Activated naive CD4-positive, alpha-beta T cell treated with anti-CD3 and anti-CD28 coated beads, Interleukin-2, amount 50 U/mL, for 72 hours (primary cell): ENCODE measurements at regions not wholly inside any gene's neighbourhood (a gene's known extent, or its start where the extent isn't known, plus 50 kb on each side); places are given as distances from the start of the nearest gene placed in this dataset.
"Not testable (repeated sequence)": the region's sequence is repeated elsewhere in the genome, so short reads cannot be mapped to it uniquely, and the experiment has no call there.

Experiments
- ATAC-seq, 2 donors: fragments of 150-1000 bp; cut with Tn5 transposase; 2 replicates each; pipeline ENCODE4 v1.10.0; 2021; ENCODE audit warnings: mild to moderate bottlenecking in 2 of 2, moderate library complexity in 2 of 2
- DNase-seq, 2 donors: peaks; one replicate each; pipeline ENCODE4 v3.0.0; 2021 to 2022; ENCODE audit warnings: low spot score in 2 of 2
- H3K27ac Mint-ChIP-seq, 2 donors: one replicate each; pipeline ENCODE4 v1.8.0; 2022; ENCODE audit warnings: mild to moderate bottlenecking in 2 of 2, mixed read lengths in 2 of 2
- H3K36me3 Mint-ChIP-seq, 2 donors: one replicate each; pipeline ENCODE4 v1.8.0; 2022; ENCODE audit warnings: mixed read lengths in 2 of 2
- H3K9me3 Mint-ChIP-seq, 2 donors: one replicate each; pipeline ENCODE4 v1.8.0; 2022; ENCODE audit warnings: mixed read lengths in 2 of 2

- ATAC-seq (no peak), DNase-seq (no peak)
- Mint-ChIP-seq H3K36me3 (no peaks in the 10 kb centered on the region), H3K27ac (no peak overlapping the region), H3K9me3 (no peaks in the 10 kb centered on the region)
These were observed 51.9 kb upstream of the NMUR2 start for GRCh38 chr5:152456815-152457443.

GRCh38 chr5:152462021-152462721, 57.1 kb upstream of the NMUR2 start:
- Mint-ChIP-seq H3K27ac (no peak overlapping the region), H3K9me3 (no peaks in the 10 kb centered on the region), H3K36me3 (no peaks in the 10 kb centered on the region)
- ATAC-seq (no peak), DNase-seq (no peak)

- no peak for ATAC-seq
These were observed 59.0 kb upstream of the NMUR2 start for GRCh38 chr5:152464048-152464447.

GRCh38 chr5:152465140-152465539, 60.1 kb upstream of the NMUR2 start:
- Mint-ChIP-seq H3K9me3 (no peaks in the 10 kb centered on the region), H3K36me3 (no peaks in the 10 kb centered on the region), H3K27ac (no peak overlapping the region)
- DNase-seq (no peak), ATAC-seq (no peak)

More at GRCh38 chr5:152464048-152464447, 59.0 kb upstream of the NMUR2 start:
- no peak for DNase-seq
- H3K27ac Mint-ChIP-seq: no peak overlapping the region
- H3K9me3 Mint-ChIP-seq: no peaks in the 10 kb centered on the region
- no peaks in the 10 kb centered on the region for H3K36me3 Mint-ChIP-seq

- H3K36me3 Mint-ChIP-seq: no peaks in the 10 kb centered on the region
These were observed 61.1 kb upstream of the NMUR2 start for GRCh38 chr5:152466085-152466745.

GRCh38 chr5:152470167-152470566, 65.1 kb upstream of the NMUR2 start:
- Mint-ChIP-seq H3K9me3 (no peaks in the 10 kb centered on the region), H3K36me3 (no peaks in the 10 kb centered on the region), H3K27ac (no peak overlapping the region)
- no peak for DNase-seq
- no peak for ATAC-seq

More at GRCh38 chr5:152466085-152466745, 61.1 kb upstream of the NMUR2 start:
- DNase-seq: no peak
- Mint-ChIP-seq H3K27ac (no peak overlapping the region), H3K9me3 (no peaks in the 10 kb centered on the region)
- ATAC-seq: no peak

GRCh38 chr5:152472083-152472482, 67.0 kb upstream of the NMUR2 start:
- Mint-ChIP-seq H3K36me3 (no peaks in the 10 kb centered on the region), H3K27ac (no peak overlapping the region), H3K9me3 (no peaks in the 10 kb centered on the region)
- ATAC-seq (no peak), DNase-seq (no peak)

- no peaks in the 10 kb centered on the region for H3K9me3 Mint-ChIP-seq
- no peak for ATAC-seq
- no peak for DNase-seq
- H3K36me3 Mint-ChIP-seq: no peaks in the 10 kb centered on the region
- H3K27ac Mint-ChIP-seq: no peak overlapping the region
These were observed 69.9 kb upstream of the NMUR2 start for GRCh38 chr5:152474961-152475360.

- ATAC-seq (no peak), DNase-seq (no peak)
- Mint-ChIP-seq H3K27ac (no peak overlapping the region), H3K9me3 (peaks cover 0 to 4% of the 10 kb centered on the region in 2 donors), H3K36me3 (no peaks in the 10 kb centered on the region)
These were observed 72.5 kb upstream of the NMUR2 start for GRCh38 chr5:152477536-152477935.

- not testable (repeated sequence) for H3K36me3 Mint-ChIP-seq, ATAC-seq, H3K9me3 Mint-ChIP-seq, H3K27ac Mint-ChIP-seq, DNase-seq
These were observed 74.8 kb upstream of the NMUR2 start for GRCh38 chr5:152479866-152480265.

- not testable (repeated sequence) for DNase-seq, H3K27ac Mint-ChIP-seq, H3K9me3 Mint-ChIP-seq, H3K36me3 Mint-ChIP-seq
- peak; percentile 39 to 49 for ATAC-seq
These were observed 75.6 kb upstream of the NMUR2 start for GRCh38 chr5:152480677-152481076.

- no peak for DNase-seq
- Mint-ChIP-seq H3K9me3 (no peaks in the 10 kb centered on the region), H3K27ac (no peak overlapping the region), H3K36me3 (no peaks in the 10 kb centered on the region)
- ATAC-seq: no peak
These were observed 82.1 kb upstream of the NMUR2 start for GRCh38 chr5:152487130-152487529.

GRCh38 chr5:152488869-152489268, 83.8 kb upstream of the NMUR2 start:
- DNase-seq (no peak), ATAC-seq (no peak)
- H3K27ac Mint-ChIP-seq: no peak overlapping the region
- no peaks in the 10 kb centered on the region for H3K9me3 Mint-ChIP-seq
- H3K36me3 Mint-ChIP-seq: no peaks in the 10 kb centered on the region

GRCh38 chr5:152499814-152500535, 94.9 kb upstream of the NMUR2 start:
- Mint-ChIP-seq H3K9me3 (no peaks in the 10 kb centered on the region), H3K27ac (no peak overlapping the region), H3K36me3 (peaks cover 0 to 4% of the 10 kb centered on the region in 2 donors)
- ATAC-seq (no peak), DNase-seq (no peak)

- DNase-seq (no peak), ATAC-seq (no peak)
- no peak overlapping the region for H3K27ac Mint-ChIP-seq
- peaks cover 0 to 4% of the 10 kb centered on the region in 2 donors for H3K36me3 Mint-ChIP-seq
- no peaks in the 10 kb centered on the region for H3K9me3 Mint-ChIP-seq
These were observed 96.2 kb upstream of the NMUR2 start for GRCh38 chr5:152501294-152501693.

GRCh38 chr5:152503206-152503605, 98.1 kb upstream of the NMUR2 start:
- no peaks in the 10 kb centered on the region for H3K36me3 Mint-ChIP-seq
- no peak for DNase-seq
- ATAC-seq: no peak
- H3K27ac Mint-ChIP-seq: no peak overlapping the region
- no peaks in the 10 kb centered on the region for H3K9me3 Mint-ChIP-seq

GRCh38 chr5:152505442-152506042, 100.5 kb upstream of the NMUR2 start:
- ATAC-seq: peak; percentile 66 to 79
- no peaks in the 10 kb centered on the region for H3K9me3 Mint-ChIP-seq
- no peaks in the 10 kb centered on the region for H3K36me3 Mint-ChIP-seq
- H3K27ac Mint-ChIP-seq: no peak overlapping the region
- DNase-seq: peak in 1 of 2 donors; percentile 31
